Germinal center (tissue), 1 donor: ENCODE measurements at regions not wholly inside any gene's neighbourhood (a gene's known extent, or its start where the extent isn't known, plus 50 kb on each side); places are given as distances from the start of the nearest gene placed in this dataset.

ENCODE experiments used
- DNase-seq: peaks from one replicate; pipeline ENCODE4 v3.0.0; 2012; ENCODE audit warnings: mixed read lengths, low spot score

DNA sequence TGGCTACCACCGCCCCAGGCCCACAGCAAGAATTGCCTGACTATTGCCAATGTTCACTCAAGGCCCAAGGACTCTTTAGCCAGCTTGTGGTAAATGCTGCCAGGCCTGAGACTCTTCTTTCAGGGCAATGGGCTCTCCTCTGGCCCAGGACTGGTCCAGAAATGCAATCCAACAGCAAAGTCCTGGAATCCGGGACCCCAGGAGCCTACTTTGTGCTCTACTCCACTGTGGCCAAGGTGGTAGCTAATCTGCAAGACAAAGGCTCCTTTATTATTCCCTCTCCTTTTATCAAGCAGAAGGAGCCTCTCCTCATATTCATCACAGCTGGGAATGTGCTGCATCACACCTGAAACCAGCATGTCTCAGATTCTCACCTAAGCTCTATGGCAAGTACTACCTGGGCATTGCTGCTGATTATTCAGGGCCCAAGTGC is 107.6 kb upstream of the PRSS58 start:
- DNase-seq, result no peak

DNA sequence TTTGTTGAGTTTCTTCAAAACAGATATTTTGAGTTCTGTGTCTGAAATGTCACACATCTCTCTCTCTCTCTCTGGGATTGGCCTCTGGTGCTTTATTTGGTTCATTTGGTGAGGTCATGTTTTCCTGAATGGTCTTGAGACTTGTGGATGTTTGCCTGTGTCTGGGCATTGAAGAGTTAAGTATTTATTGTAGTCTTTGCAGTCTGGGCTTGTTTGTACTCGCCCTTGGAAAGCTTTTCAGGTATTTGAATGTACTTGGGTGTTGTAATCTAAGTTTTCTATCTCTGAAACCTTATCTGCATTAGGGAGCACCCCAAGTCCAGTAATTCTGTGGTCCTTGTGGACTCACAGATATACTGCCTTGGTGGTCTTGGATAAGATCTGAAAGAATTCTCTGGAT is 106.7 kb upstream of the PRSS58 start:
- no peak for DNase-seq

DNA sequence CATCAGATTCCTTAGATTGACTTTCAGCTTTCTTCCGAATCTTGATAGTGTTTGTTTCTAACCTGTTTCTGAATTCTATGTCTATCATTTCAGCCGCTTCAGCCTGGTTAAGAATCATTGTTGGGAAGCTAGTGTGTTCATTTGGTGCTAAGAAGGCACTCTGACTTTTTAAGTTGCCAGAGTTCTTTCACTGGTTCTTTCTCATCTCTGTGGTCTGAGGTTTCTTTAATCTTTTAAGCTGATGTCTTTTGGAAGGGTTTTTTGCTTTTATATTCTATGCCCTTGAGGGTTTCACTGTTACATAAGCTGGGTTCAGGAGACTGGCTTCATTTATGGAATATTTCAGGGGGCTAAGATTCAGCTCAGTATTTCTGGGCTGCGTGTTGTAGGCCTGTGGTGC is 104.5 kb upstream of the PRSS58 start:
- no peak for DNase-seq

DNA sequence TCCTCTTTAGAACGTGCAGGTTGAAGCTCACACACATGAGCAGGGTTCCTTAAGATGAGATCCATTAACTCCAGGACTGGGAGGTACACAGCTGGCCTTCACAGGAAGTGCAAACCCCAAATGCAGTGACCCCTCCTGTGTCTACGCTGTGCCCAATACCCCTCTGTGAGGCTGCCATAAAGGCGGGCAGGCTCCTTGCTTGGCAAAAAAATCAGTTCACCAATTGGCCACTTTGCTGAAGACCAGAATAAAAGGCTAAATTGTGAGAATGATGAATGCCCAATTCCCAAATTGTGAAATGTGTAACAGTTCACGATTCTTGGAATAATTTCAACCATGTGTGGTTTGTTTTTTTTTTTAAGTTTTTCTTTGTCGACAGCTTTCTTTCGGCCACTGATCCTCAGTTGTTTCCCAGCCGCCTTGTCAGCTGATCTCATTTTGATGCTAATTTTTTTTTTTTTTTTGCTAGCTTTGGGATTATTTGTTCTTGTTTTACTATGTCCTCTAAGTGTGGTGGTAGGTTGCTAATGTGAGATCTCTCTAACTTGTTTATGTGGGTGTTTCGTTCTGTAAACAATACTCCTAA is 101.9 kb upstream of the PRSS58 start:
- DNase-seq, result no peak

DNA sequence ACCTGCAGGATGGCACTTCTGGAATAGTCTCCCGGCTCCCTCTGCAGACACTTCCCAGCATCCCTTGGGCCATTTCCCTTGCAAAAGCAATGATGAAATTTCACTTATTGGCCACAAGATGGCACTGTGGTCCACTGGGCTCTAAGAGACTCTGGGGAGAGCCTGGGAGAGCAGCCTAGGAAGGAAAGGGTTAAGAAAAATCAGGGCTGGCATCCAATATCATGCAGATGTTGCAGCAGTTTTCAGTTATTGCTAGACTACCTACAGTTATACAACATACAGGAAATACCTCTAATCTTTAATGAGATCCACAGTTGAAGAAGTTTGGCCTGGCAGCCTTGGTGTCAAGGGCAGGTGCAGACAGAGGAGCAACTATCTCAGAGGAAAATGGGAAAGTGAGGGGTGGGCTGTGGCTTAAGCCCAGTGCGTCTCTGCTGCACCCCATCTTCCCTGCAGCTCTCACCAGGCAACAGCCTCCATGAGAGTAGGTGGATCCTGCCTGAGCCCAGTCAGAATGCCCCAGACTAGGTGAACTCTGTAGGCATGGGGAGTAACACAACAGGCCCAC is 100.2 kb upstream of the PRSS58 start:
- no peak for DNase-seq

DNA sequence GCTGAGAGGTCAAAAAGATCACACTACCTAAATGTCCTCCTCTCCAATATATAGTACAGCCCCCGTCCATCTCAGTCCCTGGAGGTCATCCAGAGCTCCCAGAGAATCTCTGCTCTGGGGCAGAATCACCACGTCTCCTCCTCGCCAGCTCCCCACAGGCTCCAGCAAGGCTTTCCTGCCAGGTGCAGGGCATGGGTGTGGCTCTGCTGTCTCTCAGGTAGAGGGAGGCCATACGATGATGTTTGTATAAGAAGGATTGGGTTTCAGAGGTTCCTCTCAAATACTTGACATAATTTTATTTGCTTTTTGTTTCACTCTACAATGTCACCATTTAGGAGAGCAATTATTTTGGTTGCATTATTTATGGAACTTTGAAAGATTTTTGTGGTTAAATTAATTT is 98.3 kb upstream of the PRSS58 start:
- no peak for DNase-seq

DNA sequence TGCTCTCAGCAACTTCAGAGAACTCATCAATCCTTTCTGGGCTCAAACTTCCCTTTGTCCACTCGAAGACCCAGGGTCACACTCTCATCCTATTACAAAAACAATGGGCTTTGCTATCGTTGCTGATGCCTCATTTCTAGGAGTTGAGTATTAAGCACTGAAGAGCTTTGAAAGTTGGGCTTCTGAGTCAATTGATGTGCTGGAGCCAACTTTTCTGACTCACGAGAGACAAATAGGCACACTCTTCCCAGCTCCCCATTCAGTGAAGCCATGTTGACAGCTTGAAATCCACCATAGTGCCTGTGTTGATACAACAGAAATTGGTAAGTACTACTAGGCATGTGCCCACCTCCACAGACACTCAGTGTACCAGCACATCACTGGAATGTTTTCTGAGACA is 97.5 kb upstream of the PRSS58 start:
- no peak for DNase-seq

DNA sequence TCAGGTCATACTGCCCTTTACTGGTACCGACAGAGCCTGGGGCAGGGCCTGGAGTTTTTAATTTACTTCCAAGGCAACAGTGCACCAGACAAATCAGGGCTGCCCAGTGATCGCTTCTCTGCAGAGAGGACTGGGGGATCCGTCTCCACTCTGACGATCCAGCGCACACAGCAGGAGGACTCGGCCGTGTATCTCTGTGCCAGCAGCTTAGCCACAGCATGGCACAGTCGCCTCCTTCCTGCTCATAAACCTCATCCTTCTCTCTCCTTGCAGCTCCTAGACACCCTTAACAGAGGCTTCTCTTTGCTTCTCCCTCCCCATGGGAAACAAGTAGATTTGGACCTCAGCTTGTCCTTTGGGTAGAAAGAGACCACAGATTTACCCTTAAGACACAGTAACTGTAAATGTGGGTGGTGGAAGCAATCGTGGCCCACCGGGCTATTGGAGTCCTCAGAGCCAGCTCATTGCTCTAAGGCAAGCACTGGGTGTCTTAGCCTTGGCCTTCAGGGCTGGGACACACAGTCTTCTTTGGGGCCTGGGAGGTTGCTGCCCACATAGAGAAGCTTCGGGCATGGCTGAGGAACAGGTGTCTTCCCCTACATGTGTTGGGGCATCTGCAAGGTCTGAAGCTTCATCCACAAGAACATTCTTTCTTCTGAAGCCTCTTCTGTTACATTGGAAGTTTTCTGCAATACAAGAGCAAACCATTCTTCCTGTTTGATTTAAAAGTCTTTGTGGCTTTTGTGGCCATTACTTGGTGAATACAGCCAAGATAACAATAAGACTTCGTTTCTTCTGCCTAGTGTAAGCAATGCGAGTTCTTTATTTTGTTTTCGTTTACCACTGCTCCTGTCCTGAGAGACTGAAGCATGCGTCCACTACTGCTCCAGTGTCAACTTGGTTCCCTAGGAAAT is 95.5 kb upstream of the PRSS58 start:
- no peak for DNase-seq

DNA sequence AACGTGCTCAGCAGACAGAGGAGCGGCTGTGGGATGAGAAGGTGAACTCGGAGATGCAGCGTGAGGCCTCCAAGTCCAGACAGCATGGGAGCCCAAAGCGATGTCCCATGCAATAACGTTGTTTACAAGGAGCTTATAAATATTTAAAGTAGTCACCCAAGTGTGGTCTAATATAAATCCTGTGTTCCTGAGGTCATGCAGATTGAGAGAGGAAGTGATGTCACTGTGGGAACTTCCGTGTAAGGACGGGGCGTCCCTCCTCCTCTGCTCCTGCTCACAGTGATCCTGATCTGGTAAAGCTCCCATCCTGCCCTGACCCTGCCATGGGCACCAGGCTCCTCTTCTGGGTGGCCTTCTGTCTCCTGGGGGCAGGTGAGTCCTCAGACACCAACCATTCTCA is 94.7 kb upstream of the PRSS58 start:
- no peak for DNase-seq

DNA sequence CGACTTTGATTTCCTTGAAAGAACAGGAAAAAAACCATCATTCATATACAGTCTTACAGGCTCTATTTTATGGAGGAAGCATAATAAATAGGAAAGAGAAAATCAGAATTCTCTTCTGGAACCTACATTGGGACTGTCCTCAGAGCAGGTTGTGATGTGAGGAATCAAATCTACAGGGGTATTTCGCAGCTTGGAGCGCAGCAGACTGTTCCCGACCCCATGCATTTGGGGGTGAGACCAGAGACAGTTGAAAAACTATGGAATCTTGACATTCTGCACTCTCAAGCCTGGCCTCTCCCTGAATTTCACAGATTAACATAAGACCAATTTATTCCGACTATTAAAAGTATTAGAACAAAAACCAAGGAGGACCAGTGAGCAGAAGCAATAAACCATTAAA is 93.3 kb upstream of the PRSS58 start:
- no peak for DNase-seq

DNA sequence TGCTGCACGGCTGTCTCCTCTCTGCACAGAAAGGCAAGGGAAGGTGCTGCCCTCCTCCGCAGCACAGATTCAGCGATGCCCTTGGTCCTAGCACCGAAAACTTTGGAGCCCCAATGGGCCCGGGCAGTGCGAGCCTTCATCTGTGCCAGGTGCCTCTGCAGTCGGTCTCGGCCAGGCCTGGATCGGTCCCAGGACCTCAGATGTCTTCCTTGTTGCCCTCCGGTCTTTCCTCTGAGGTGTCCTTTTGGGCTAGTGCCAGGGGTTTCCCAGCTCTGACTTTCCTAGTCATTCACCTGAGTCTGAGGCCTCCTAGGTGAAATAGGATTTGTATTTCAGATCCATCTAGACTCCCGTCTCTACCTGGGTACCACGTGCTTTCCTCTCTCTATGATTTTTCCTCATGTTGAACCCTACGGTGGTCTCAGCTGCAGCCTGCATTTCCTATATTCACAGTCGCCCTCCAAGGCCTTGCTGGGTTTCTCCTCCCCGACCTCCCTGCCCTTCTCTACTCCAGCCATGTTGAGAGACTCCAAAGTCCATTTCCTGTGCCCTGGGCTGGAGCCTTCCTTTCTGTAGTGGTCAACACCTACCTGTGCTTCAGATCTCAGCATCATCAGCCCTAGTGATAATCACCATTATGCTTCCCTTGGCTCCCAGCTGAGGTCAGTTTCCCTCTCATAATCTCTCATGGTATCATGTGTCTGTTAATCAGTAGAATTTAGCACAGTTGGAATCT is 92.0 kb upstream of the PRSS58 start:
- no peak for DNase-seq

DNA sequence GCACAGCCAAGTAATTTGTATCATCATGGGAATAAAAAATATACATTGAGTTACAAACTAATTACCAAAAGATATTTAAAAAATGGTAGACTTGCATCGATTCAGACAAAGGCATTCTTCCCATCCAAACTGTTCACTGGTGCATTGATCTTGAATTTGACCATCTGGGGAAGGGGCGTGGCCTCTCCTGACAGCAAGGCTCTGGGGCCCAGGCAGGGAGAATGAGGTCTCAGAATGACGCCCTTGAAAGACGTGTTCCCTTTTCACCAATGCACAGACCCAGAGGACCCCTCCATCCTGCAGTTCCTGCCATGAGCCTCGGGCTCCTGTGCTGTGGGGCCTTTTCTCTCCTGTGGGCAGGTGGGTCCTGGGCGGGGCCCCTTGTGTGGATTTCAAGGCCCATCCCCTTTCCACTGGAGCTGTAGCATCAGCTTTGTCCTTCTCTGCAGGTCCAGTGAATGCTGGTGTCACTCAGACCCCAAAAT is 91.1 kb upstream of the PRSS58 start:
- no peak for DNase-seq

DNA sequence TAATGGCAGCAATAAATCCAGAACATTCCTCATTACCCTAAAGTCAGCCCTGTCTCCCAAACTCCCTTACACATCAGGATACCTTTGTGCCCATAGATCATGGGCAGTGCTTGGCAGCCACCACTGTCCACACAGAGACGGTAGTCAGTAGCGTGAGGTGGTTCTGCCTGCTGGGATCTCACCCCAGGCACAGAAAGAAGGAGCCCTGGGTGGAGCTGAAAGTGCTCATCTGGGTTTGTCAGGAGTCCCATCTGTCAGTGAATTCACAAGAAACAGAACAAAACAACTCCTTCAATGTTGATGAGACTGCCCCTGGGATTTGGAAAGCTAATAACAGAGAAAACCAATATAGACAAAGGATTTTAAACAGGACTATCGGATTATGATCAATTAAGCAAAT is 90.2 kb upstream of the PRSS58 start:
- DNase-seq, result no peak

DNA sequence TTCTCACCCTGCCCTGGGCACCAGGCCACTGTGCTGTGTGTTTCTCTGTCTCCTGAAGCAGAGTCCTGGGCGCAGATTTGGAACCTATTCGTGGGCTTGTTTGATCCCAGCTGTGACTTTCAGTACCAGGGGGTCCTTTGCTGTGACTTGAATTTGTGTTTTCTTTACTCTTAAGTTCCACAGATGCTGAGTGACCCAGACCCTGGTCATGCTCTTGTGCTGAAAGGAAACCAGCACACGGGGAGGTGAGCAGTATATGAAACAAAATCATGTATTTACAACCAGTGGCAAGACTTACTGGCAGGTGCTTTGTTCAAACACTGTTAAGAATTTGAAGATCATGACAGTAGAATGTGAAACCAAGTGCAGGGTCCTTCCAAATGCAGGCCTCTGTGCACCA is 89.2 kb upstream of the PRSS58 start:
- DNase-seq, result no peak

DNA sequence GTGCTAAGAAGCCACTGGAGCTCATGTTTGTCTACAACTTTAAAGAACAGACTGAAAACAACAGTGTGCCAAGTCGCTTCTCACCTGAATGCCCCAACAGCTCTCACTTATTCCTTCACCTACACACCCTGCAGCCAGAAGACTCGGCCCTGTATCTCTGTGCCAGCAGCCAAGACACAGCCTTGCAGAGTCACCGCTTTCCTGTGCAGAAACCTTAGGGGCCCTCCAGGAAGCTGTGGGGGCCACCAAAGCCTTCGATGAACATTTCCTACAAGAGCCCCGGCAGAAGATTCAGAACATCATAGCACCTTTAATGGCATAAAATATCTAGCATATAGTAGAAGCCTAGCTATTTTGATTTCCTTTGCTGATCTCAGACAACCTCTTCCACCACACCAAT is 88.0 kb upstream of the PRSS58 start:
- no peak for DNase-seq

DNA sequence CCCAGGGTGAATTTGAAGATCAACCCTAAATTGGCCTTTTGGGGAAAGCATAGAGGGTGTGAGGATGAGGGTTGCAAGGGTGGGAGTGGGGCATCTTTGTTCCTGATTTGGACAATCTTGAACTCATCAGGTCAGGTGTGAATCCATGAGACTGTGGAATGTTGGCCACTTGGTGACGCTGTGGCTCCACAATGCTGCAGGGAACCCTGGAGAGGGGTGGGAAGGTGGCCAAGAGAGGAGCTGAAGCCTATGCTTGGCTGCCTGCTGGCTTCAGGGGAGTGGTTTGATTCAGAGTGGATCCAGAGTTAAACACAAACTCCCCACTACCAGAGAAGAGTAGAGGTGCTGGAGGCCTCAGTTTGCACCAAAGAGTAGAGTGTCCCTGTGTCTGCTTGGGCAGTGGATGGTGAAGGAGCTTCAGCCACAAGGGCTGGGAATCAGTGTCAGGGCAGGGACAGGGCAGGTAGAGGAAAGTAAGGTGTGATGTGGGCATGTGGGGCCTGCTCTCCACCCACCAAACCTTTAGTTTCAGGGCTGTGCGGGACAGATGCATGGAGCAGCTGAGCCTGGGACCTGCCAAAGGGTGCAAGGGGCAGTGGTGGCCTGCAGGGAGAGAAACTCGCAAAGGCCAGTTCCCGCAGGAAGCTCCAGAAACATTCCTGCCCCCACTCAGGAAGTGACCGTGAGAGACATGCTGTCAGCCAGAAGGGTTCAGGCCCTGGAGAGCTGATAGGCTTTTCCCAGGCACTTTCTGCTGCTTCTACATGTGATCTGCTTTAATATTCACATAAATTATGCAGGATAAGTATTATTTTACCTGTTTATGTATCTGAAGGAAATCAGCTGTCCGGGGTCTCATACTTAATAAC is 81.0 kb upstream of the PRSS58 start:
- DNase-seq, result no peak

DNA sequence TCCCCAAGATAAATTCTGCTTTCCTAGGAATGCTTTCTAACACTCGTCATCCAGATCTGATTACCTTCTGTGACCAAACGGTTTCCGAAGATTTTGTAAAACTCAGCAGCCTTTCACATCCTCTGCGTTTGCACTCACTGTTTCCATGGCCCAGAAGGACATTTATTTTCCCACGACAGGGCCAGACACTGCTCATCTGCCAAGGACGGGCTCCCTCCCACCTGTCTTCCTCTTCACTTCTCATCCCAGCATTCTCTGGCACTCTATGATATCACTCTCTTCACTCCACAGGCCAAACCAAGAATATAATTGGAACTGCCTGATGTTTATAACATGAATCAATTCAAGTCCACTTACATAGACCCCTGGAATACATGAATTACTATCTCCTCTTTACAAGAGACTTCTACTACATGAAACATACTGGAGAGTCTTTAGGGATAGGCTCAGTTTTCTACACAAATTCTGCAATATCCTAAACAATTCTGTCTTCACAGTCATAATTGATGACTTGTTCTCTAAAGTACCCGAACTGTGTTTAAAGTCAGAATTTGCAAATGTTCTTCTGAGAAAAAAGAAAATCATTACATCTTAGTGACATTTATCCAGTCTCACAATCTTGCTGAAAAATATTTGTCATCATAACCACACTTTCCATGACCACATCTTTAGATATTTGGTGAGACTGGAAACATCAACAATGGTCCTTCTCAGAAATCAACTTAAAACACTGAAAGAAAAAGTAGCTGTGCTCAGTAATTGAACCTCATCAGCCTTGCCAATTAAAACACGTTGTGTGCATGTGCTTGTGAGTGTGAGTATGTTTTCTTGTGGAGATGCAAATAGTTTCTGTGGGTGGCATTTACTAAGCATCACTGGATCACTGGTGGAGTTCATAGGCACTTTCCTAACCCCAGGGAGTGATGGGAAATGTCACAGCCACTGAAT is 79.5 kb upstream of the PRSS58 start:
- no peak for DNase-seq

DNA sequence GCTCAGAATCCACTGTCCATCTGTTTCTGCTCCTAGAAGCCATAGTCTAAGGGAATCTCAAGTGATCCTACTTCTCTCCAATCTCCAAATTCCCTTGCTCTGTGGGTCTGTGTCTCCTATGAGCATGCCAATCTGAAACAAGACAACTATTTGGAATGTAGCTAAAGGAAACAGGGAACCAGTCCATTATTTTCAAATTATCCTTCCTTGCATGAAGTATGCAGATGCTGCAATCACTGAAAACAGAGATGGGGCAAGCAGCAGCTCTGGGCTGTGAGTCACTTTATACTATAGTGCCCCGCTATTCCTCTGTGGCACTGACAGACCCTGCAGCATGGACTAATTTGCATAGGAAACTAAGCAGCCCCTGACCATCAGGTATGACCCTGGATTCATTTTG is 76.9 kb upstream of the PRSS58 start:
- no peak for DNase-seq

DNA sequence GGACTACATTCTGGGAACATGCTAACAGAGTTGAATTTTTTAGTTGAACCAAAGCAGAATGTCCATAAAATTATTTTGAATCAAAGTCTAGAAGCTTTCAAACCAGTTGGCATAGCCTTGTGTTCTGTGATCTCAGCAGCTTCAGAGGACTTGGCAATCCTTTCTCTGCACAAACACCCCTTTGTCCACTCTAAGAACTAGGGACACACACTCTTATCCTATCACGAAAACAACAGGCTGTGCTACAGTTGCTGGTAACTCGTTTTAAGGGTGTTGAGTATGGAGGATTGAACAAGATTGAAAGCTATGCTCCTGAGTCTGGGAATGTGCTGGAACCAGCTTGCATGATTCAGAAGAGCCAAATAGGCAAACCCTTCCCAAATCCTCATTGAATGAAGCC is 76.4 kb upstream of the PRSS58 start:
- no peak for DNase-seq

DNA sequence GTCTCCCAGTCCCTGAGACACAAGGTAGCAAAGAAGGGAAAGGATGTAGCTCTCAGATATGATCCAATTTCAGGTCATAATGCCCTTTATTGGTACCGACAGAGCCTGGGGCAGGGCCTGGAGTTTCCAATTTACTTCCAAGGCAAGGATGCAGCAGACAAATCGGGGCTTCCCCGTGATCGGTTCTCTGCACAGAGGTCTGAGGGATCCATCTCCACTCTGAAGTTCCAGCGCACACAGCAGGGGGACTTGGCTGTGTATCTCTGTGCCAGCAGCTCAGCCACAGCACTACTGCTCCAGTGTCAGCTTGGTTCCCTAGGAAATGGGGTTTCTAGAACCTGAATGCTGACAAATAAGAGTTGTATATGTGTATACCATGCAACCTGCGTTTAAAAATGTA is 74.6 kb upstream of the PRSS58 start:
- DNase-seq, result no peak

DNA sequence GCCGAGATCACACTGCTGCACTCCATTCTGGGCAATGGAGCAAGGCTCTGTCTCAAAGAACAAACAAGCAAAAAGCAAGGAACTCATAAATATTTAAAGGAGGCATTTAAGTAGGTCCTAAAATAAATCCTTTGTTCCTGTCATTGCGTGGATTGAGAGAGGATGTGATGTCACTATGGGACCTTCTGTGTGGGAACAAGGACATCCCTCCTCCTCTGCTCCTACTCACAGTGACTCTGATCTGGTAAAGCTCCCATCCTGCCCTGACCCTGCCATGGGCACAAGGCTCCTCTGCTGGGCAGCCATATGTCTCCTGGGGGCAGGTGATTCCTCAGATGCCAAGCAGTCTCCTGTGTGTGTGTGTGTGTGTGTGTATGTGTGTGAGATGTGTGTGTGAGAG is 74.1 kb upstream of the PRSS58 start:
- no peak for DNase-seq
